H1 (cell line): ENCODE measurements at regions not wholly inside any gene's neighbourhood (a gene's known extent, or its start where the extent isn't known, plus 50 kb on each side); places are given as distances from the start of the nearest gene placed in this dataset.

Source experiments
- CTCF ChIA-PET: fragments of 300-600 bp; sonication (Branson Sonifier 250); formaldehyde crosslinking; loops from one replicate; lab custom pipeline; 2021; ENCODE audit not compliant: partially characterized antibody; lab: Charles Lee
- POLR2A ChIA-PET: fragments of 300-600 bp; sonication (Branson Sonifier 250); formaldehyde crosslinking; loops from one replicate; lab custom pipeline; 2021; ENCODE audit warnings: inconsistent platforms; ENCODE audit not compliant: partially characterized antibody; lab: Charles Lee
- DNase-seq, 2 experiments: peaks; one replicate each; pipeline versions ENCODE4 v3.0.0 to v3.0.0-alpha.2; 2010 to 2022; ENCODE audit warnings: low spot score in 2 of 2, low read depth in 1 of 2, mixed read lengths in 1 of 2
- FAIRE-seq: peaks from 2 replicates; lab custom pipeline; 2011; peaks lifted over from hg19 to GRCh38; lab: Jason Lieb, UNC
- H2AFZ ChIP-seq: 2 replicates; pipeline ENCODE4 v1.8.1; 2012; ENCODE audit warnings: low read length, inconsistent platforms
- H2AK5ac ChIP-seq: 2 replicates; pipeline ENCODE4 v1.6.1; 2013; ENCODE audit warnings: low read depth, low read length
- H2BK120ac ChIP-seq: replicated peaks from 2 replicates; pipeline ENCODE3; 2013; ENCODE audit warnings: low read depth, low read length, inconsistent platforms
- H2BK12ac ChIP-seq: 2 replicates; pipeline ENCODE4 v1.6.1; 2013; ENCODE audit warnings: low read depth, low read length
- H2BK15ac ChIP-seq: 2 replicates; pipeline ENCODE4 v1.6.1; 2013; ENCODE audit warnings: low read length
- H2BK20ac ChIP-seq: 2 replicates; pipeline ENCODE4 v1.6.1; 2013; ENCODE audit warnings: low read length
- H2BK5ac ChIP-seq: 2 replicates; pipeline ENCODE4 v1.6.1; 2013; ENCODE audit warnings: low read depth, low read length
- H3K14ac ChIP-seq: 2 replicates; pipeline ENCODE4 v1.6.1; 2013; ENCODE audit warnings: inconsistent platforms; ENCODE audit not compliant: insufficient read length
- H3K18ac ChIP-seq: 2 replicates; pipeline ENCODE4 v1.6.1; 2013; ENCODE audit warnings: low read length; ENCODE audit errors: extremely low read depth
- H3K23ac ChIP-seq: 2 replicates; pipeline ENCODE4 v1.6.1; 2013; ENCODE audit warnings: inconsistent platforms; ENCODE audit not compliant: insufficient read length
- H3K23me2 ChIP-seq: 2 replicates; pipeline ENCODE4 v1.6.1; 2013; ENCODE audit warnings: low read depth, low read length
- H3K27ac ChIP-seq: 2 replicates; pipeline ENCODE4 v1.6.1; 2011; ENCODE audit warnings: low read depth, low read length, inconsistent platforms
- H3K27me3 ChIP-seq, 4 experiments: replicated peaks in 1 of 4; 1 replicate in 1 of 4; 2 replicates in 3 of 4; pipeline versions ENCODE4 v1.6.1 to v1.8.1; 2011 to 2013; ENCODE audit warnings: low read length in 3 of 4, mild to moderate bottlenecking in 3 of 4, inconsistent platforms in 2 of 4, mixed read lengths in 2 of 4, moderate library complexity in 1 of 4; ENCODE audit not compliant: control insufficient read depth in 3 of 4, insufficient read depth in 3 of 4; ENCODE audit errors: extremely low read depth in 1 of 4
- H3K36me3 ChIP-seq, 4 experiments: 2 replicates each; pipeline versions ENCODE4 v1.6.1 to v1.8.1; 2011 to 2013; ENCODE audit warnings: mild to moderate bottlenecking in 4 of 4, low read length in 3 of 4, moderate library complexity in 2 of 4, control low read depth in 1 of 4, inconsistent platforms in 1 of 4; ENCODE audit not compliant: insufficient read depth in 4 of 4, control insufficient read depth in 2 of 4
- H3K4ac ChIP-seq: replicated peaks from 2 replicates; pipeline ENCODE3; 2013; ENCODE audit warnings: low read length, low read depth, mixed read lengths, inconsistent platforms; ENCODE audit not compliant: insufficient read length
- H3K4me1 ChIP-seq, 4 experiments: replicated peaks in 1 of 4; 1 replicate in 1 of 4; 2 replicates in 3 of 4; pipeline versions ENCODE4 v1.6.1 to v1.8.1; 2011 to 2013; ENCODE audit warnings: low read length in 3 of 4, inconsistent platforms in 2 of 4, mixed read lengths in 1 of 4; ENCODE audit not compliant: insufficient read depth in 4 of 4, control insufficient read depth in 3 of 4
- H3K4me2 ChIP-seq, 2 experiments: 2 replicates each; pipeline versions ENCODE4 v1.6.1 to v1.8.1; 2011 to 2013; ENCODE audit warnings: low read depth in 2 of 2, low read length in 2 of 2, control low read depth in 1 of 2, inconsistent platforms in 1 of 2, mild to moderate bottlenecking in 1 of 2; ENCODE audit not compliant: insufficient read depth in 1 of 2
- H3K4me3 ChIP-seq, 4 experiments: fragments of 200-600, 300-600 bp in 1 of 4; sonication (generic), shearing (Covaris generic), sonication (Bioruptor Twin) in 1 of 4; 2 replicates each; pipeline versions ENCODE4 v1.5.1 to v1.8.1; 2011 to 2016; ENCODE audit warnings: low read length in 4 of 4, low read depth in 3 of 4, control low read depth in 2 of 4, inconsistent platforms in 2 of 4, mild to moderate bottlenecking in 2 of 4, mixed read lengths in 1 of 4, moderate library complexity in 1 of 4; ENCODE audit not compliant: insufficient read depth in 2 of 4; ENCODE audit errors: extremely low read depth in 1 of 4
- H3K56ac ChIP-seq: replicated peaks from 2 replicates; pipeline ENCODE3; 2013; ENCODE audit warnings: low read depth, mild to moderate bottlenecking, mixed read lengths, low read length, inconsistent platforms; ENCODE audit not compliant: insufficient read length
- H3K79me1 ChIP-seq: 2 replicates; pipeline ENCODE4 v1.6.1; 2013; ENCODE audit warnings: low read depth, low read length, control low read depth
- H3K79me2 ChIP-seq, 2 experiments: 2 replicates each; pipeline versions ENCODE4 v1.6.1 to v1.8.1; 2012 to 2013; ENCODE audit warnings: low read length in 2 of 2, mild to moderate bottlenecking in 2 of 2, inconsistent platforms in 1 of 2; ENCODE audit not compliant: insufficient read depth in 2 of 2, control insufficient read depth in 1 of 2
- H3K9ac ChIP-seq, 4 experiments: replicated peaks in 1 of 4; 1 replicate in 1 of 4; 2 replicates in 3 of 4; pipeline versions ENCODE4 v1.6.1 to v1.8.1; 2011 to 2013; ENCODE audit warnings: low read depth in 3 of 4, low read length in 3 of 4, control low read depth in 2 of 4, mild to moderate bottlenecking in 2 of 4, moderate library complexity in 2 of 4, inconsistent platforms in 1 of 4; ENCODE audit errors: extremely low read depth in 1 of 4
- H3K9me3 ChIP-seq, 2 experiments: 2 replicates each; pipeline versions ENCODE4 v1.6.1 to v1.8.1; 2012 to 2013; ENCODE audit warnings: mild to moderate bottlenecking in 2 of 2, moderate library complexity in 2 of 2, control low read depth in 1 of 2, inconsistent platforms in 1 of 2, low read depth in 1 of 2, low read length in 1 of 2, mixed read lengths in 1 of 2; ENCODE audit not compliant: insufficient read depth in 2 of 2
- H4K20me1 ChIP-seq, 2 experiments: replicated peaks in 1 of 2; 2 replicates each; pipeline versions ENCODE3 to v1.8.1; 2011 to 2013; ENCODE audit warnings: inconsistent platforms in 2 of 2, low read length in 2 of 2, mild to moderate bottlenecking in 1 of 2; ENCODE audit not compliant: insufficient read depth in 2 of 2, control insufficient read depth in 1 of 2
- H4K5ac ChIP-seq: 2 replicates; pipeline ENCODE4 v1.6.1; 2013; ENCODE audit warnings: low read length, low read depth, mixed read lengths, inconsistent platforms; ENCODE audit not compliant: insufficient read length
- H4K8ac ChIP-seq: 2 replicates; pipeline ENCODE4 v1.8.0; 2013; ENCODE audit warnings: mild to moderate bottlenecking, moderate library complexity, low read length, inconsistent platforms; ENCODE audit not compliant: insufficient read depth; ENCODE audit errors: extremely low read depth
- H4K91ac ChIP-seq: replicated peaks from 2 replicates; pipeline ENCODE3; 2013; ENCODE audit warnings: low read length, mixed read lengths, inconsistent platforms; ENCODE audit not compliant: insufficient read length
- BRCA1 ChIP-seq: IDR thresholded peaks from 2 replicates; pipeline ENCODE4 v1.6.1; 2012; ENCODE audit warnings: low read depth, low read length, improper control_type of control experiment
- CBX5 ChIP-seq: fragments of 300-800, 300-1000 bp; sonication (generic); IDR thresholded peaks from 2 replicates; pipeline ENCODE4 v1.7.1; 2016; ENCODE audit warnings: antibody characterized with exemption, low read length, low read depth
- CBX8 ChIP-seq: fragments of 300-800, 300-1000 bp; sonication (generic); IDR thresholded peaks from 2 replicates; pipeline ENCODE4 v1.7.1; 2016; ENCODE audit warnings: low read depth, low read length, borderline replicate concordance
- EP300 ChIP-seq, 2 experiments: IDR thresholded peaks; 1 replicate in 1 of 2; 2 replicates in 1 of 2; pipeline ENCODE4 v1.6.1; 2011 to 2012; ENCODE audit warnings: low read depth in 2 of 2, low read length in 2 of 2, mild to moderate bottlenecking in 2 of 2, borderline replicate concordance in 1 of 2, inconsistent platforms in 1 of 2, moderate library complexity in 1 of 2
- FOSL1 ChIP-seq: IDR thresholded peaks from 2 replicates; pipeline ENCODE4 v1.6.1; 2011; ENCODE audit warnings: mild to moderate bottlenecking, low read depth, low read length, moderate library complexity; ENCODE audit not compliant: insufficient read depth
- NRF1 ChIP-seq: IDR thresholded peaks from 2 replicates; pipeline ENCODE4 v1.6.1; 2011; ENCODE audit warnings: mild to moderate bottlenecking, low read depth, low read length, improper control_type of control experiment
- POLR2AphosphoS5 ChIP-seq: IDR thresholded peaks from 2 replicates; pipeline ENCODE4 v1.6.1; 2011; ENCODE audit warnings: low read depth, low read length
- RFX5 ChIP-seq: IDR thresholded peaks from 2 replicates; pipeline ENCODE4 v1.6.1; 2011; ENCODE audit warnings: low read depth, low read length, improper control_type of control experiment, borderline replicate concordance
- RNF2 ChIP-seq: fragments of 200-900, 300-1000 bp; sonication (generic); IDR thresholded peaks from 2 replicates; pipeline ENCODE4 v1.7.1; 2016; ENCODE audit warnings: borderline replicate concordance, low read depth, mild to moderate bottlenecking, antibody characterized with exemption, low read length; ENCODE audit not compliant: poor library complexity, severe bottlenecking; ENCODE audit errors: missing control alignments
- WGBS, 2 experiments: shearing (Covaris generic) in 1 of 2; methylation state at CpG; one replicate each; pipeline versions ENCODE4 v1.1.6 to v1.1.7; 2013 to 2015; ENCODE audit warnings: low lambda C conversion rate in 2 of 2, mixed read lengths in 2 of 2, inconsistent platforms in 1 of 2, low coverage in 1 of 2, missing lambda C conversion rate in 1 of 2; ENCODE audit not compliant: insufficient replicate concordance in 2 of 2, insufficient coverage in 1 of 2, insufficient read length in 1 of 2; ENCODE audit errors: extremely low coverage in 1 of 2, missing lambda C conversion rate in 1 of 2; 5-methylcytosine and 5-hydroxymethylcytosine counted together
- TF ChIP-seq, protein P1 (sequence below): IDR thresholded peaks from 2 replicates; pipeline ENCODE4 v1.6.1; 2011; ENCODE audit warnings: low read depth, mild to moderate bottlenecking, low read length; ENCODE audit not compliant: insufficient read depth
- TF ChIP-seq, protein P2 (sequence below): IDR thresholded peaks from 2 replicates; pipeline ENCODE4 v1.6.1; 2012; ENCODE audit warnings: inconsistent platforms

DNA sequence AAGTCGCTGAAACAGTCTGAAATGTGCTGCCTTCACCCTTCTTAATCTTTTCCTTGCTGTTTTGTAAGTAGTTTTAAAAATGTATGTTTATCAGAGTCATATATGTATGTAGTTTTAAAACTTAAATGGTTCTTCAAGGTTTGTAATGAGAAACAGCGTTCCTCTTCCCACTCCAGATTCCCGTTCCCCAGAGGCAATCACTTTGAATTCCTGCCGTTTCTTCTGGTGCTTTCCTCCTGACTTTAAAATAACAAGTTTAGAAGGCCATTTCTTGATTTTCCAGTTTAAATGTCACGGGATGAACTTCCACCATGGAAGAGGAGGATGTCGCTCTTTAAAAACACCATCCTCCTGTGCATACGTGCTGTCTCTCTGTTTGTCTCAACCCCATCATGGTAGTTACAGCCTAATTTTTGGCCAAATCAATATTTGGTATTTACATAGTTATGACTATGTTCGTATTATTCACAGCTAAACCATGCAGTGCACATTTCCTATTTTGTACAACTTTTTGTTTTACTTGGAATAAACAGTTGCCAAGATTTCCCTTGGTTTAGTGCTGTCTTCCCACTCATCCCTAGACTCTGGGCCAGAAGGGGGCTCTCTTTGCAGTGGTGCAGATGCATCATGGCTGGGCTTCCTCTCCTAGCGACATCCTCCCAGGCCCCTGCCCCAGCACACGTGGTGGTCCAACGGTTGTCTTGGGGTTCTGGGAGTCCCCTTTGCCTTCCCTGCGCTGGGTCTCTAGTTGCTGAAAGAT, 151.4 kb downstream of the PTPN20 start:
- Histone ChIP-seq H3K4me1 (no peaks in the 10 kb centered on the region), H2BK5ac (no peak overlapping the region), H3K9ac (no peak overlapping the region), H3K4ac (no peak overlapping the region), H2AK5ac (no peak overlapping the region), H3K4me3 (no peak overlapping the region), H3K27me3 (no peaks in the 10 kb centered on the region; a peak in 1 of 7 replicates), H3K79me2 (no peaks in the 10 kb centered on the region), H3K4me2 (no peak overlapping the region), H2BK15ac (no peak overlapping the region), H3K27ac (no peak overlapping the region), H4K20me1 (no peaks in the 10 kb centered on the region), H3K14ac (no peak overlapping the region), H2BK20ac (no peak overlapping the region), H4K91ac (no peak overlapping the region), H2BK120ac (no peak overlapping the region), H3K18ac (no peak overlapping the region), H4K5ac (no peak overlapping the region), H4K8ac (no peak overlapping the region), H3K56ac (no peak overlapping the region), H2AFZ (peak overlapping the region; percentile 73; the same call in 1 of the 2 replicates), H3K9me3 (no peaks in the 10 kb centered on the region), H3K79me1 (no peaks in the 10 kb centered on the region), H3K23me2 (no peaks in the 10 kb centered on the region), H3K36me3 (no peaks in the 10 kb centered on the region), H2BK12ac (no peak overlapping the region), H3K23ac (no peak overlapping the region)
- DNase-seq (no peak), FAIRE-seq (no peak)
- POLR2A ChIA-PET: no interaction called here
- CTCF ChIA-PET: interaction anchor here (0.7 to 3.8 kb wide), 9 partner anchors 8 to 282 kb away, joined by 3 to 14 read pairs (median 3); no protein-coding TSS in a partner anchor
- WGBS, 2 experiments: 80% methylated on average over 12 of the region's 12 CpGs; no CpG with 5 or more reads in 1 of the 2 experiments
- no peak for TF ChIP-seq CBX8
- TF ChIP-seq NRF1: no peak
- no peak for TF ChIP-seq BRCA1
- TF ChIP-seq EP300 (IDR thresholded peaks at IDR 0.05; ENCODE audit: borderline replicate concordance in 1 of 2, low read depth in 2 of 2, low read length in 2 of 2): no peak
- no peak for TF ChIP-seq CBX5
- TF ChIP-seq FOSL1: no peak
- TF ChIP-seq, protein P1, sequence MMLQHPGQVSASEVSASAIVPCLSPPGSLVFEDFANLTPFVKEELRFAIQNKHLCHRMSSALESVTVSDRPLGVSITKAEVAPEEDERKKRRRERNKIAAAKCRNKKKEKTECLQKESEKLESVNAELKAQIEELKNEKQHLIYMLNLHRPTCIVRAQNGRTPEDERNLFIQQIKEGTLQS: no peak
- TF ChIP-seq, protein P2, sequence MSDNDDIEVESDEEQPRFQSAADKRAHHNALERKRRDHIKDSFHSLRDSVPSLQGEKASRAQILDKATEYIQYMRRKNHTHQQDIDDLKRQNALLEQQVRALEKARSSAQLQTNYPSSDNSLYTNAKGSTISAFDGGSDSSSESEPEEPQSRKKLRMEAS: peak; percentile 75
- TF ChIP-seq RNF2: no peak
- TF ChIP-seq POLR2AphosphoS5: no peak
- no peak for TF ChIP-seq RFX5
